WTC11 (cell line): ENCODE measurements at regions not wholly inside any gene's neighbourhood (a gene's known extent, or its start where the extent isn't known, plus 50 kb on each side); places are given as distances from the start of the nearest gene placed in this dataset.

ENCODE experiments used
- ATAC-seq: fragments of 200-7000 bp; cut with Tn5 transposase; 2 replicates; pipeline ENCODE4 v1.10.0; 2021; ENCODE audit warnings: mild to moderate bottlenecking, moderate library complexity
- CTCF ChIA-PET: fragments of 300-600 bp; sonication (Branson Sonifier 250); formaldehyde crosslinking; loops from one replicate; lab custom pipeline; 2021; ENCODE audit warnings: antibody characterized with exemption; lab: Charles Lee
- POLR2A ChIA-PET: fragments of 350-600 bp; sonication (Branson Sonifier 250); formaldehyde crosslinking; loops from one replicate; lab custom pipeline; 2021; ENCODE audit warnings: antibody characterized with exemption; lab: Charles Lee
- DNase-seq: peaks from one replicate; pipeline ENCODE4 v3.0.0; 2021; ENCODE audit warnings: low spot score
- H3K27ac Mint-ChIP-seq: 2 replicates; pipeline ENCODE4 v1.8.0; 2021; ENCODE audit warnings: mixed read lengths
- H3K27me3 Mint-ChIP-seq: 2 replicates; pipeline ENCODE4 v1.8.0; 2021; ENCODE audit warnings: low read depth, mild to moderate bottlenecking, moderate library complexity, mixed read lengths
- H3K36me3 Mint-ChIP-seq: 2 replicates; pipeline ENCODE4 v1.8.0; 2021; ENCODE audit warnings: mixed read lengths
- H3K4me1 Mint-ChIP-seq: 2 replicates; pipeline ENCODE4 v1.8.0; 2022; ENCODE audit warnings: mixed read lengths
- H3K4me3 Mint-ChIP-seq: 2 replicates; pipeline ENCODE4 v1.8.0; 2021; ENCODE audit warnings: mild to moderate bottlenecking, moderate library complexity, mixed read lengths
- H3K9me3 Mint-ChIP-seq: 2 replicates; pipeline ENCODE4 v1.8.0; 2021; ENCODE audit warnings: mixed read lengths
- CDX4 ChIP-seq: fragments of 250-450 bp; sonication (Bioruptor Pico); IDR thresholded peaks from 2 replicates; pipeline ENCODE4 v1.9.0; 2021; ENCODE audit warnings: moderate library complexity, mild to moderate bottlenecking, inconsistent platforms, borderline replicate concordance
- ELF4 ChIP-seq: sonication (generic); formaldehyde crosslinking; IDR thresholded peaks from 2 replicates; pipeline ENCODE4 v1.8.1; 2022; ENCODE audit warnings: low read depth, mild to moderate bottlenecking, moderate library complexity, missing genetic modification reagents
- ETV6 ChIP-seq: sonication (generic); formaldehyde crosslinking; IDR thresholded peaks from 2 replicates; pipeline ENCODE4 v1.8.1; 2022; ENCODE audit warnings: mild to moderate bottlenecking, missing genetic modification reagents
- FOXP1 ChIP-seq: sonication (generic); formaldehyde crosslinking; IDR thresholded peaks from 2 replicates; pipeline ENCODE4 v1.8.0; 2022; ENCODE audit warnings: missing genetic modification reagents, mild to moderate bottlenecking, moderate library complexity, borderline replicate concordance
- IRF2 ChIP-seq: sonication (generic); formaldehyde crosslinking; IDR thresholded peaks from 2 replicates; pipeline ENCODE4 v1.8.0; 2022; ENCODE audit warnings: low read depth, missing genetic modification reagents, borderline replicate concordance
- JUN ChIP-seq: sonication (generic); formaldehyde crosslinking; IDR thresholded peaks from 2 replicates; pipeline ENCODE4 v1.8.0; 2023; ENCODE audit warnings: mild to moderate bottlenecking, missing genetic modification reagents
- KAT7 ChIP-seq: sonication (generic); formaldehyde crosslinking; IDR thresholded peaks from 2 replicates; pipeline ENCODE4 v1.8.1; 2023; ENCODE audit warnings: missing genetic modification reagents, mild to moderate bottlenecking, borderline replicate concordance
- MLX ChIP-seq: sonication (generic); formaldehyde crosslinking; IDR thresholded peaks from 2 replicates; pipeline ENCODE4 v1.8.1; 2023; ENCODE audit warnings: mild to moderate bottlenecking, missing genetic modification reagents, moderate library complexity
- NR3C1 ChIP-seq: sonication (generic); formaldehyde crosslinking; conservative IDR thresholded peaks from 2 replicates; pipeline ENCODE4 v1.8.1; 2023; ENCODE audit warnings: low read depth, mild to moderate bottlenecking, missing genetic modification reagents
- OVOL2 ChIP-seq: fragments of 250-450 bp; sonication (Bioruptor Pico); IDR thresholded peaks from 2 replicates; pipeline ENCODE4 v1.9.0; 2021; ENCODE audit warnings: mild to moderate bottlenecking, borderline replicate concordance
- RORB ChIP-seq: fragments of 250-450 bp; sonication (Bioruptor Pico); IDR thresholded peaks from 2 replicates; pipeline ENCODE4 v1.9.0; 2021; ENCODE audit warnings: mild to moderate bottlenecking
- SMAD4 ChIP-seq: sonication (generic); formaldehyde crosslinking; IDR thresholded peaks from 2 replicates; pipeline ENCODE4 v1.8.0; 2022; ENCODE audit warnings: mild to moderate bottlenecking, missing genetic modification reagents
- SP1 ChIP-seq: sonication (generic); formaldehyde crosslinking; conservative IDR thresholded peaks from 2 replicates; pipeline ENCODE4 v1.8.1; 2022; ENCODE audit warnings: missing genetic modification reagents
- TCF7 ChIP-seq: sonication (generic); formaldehyde crosslinking; IDR thresholded peaks from 2 replicates; pipeline ENCODE4 v1.8.0; 2022; ENCODE audit warnings: mild to moderate bottlenecking, low read depth, missing genetic modification reagents, moderate library complexity
- TEAD1 ChIP-seq: sonication (generic); formaldehyde crosslinking; IDR thresholded peaks from 2 replicates; pipeline ENCODE4 v1.8.0; 2022; ENCODE audit warnings: mild to moderate bottlenecking, missing genetic modification reagents
- TEAD4 ChIP-seq: sonication (generic); formaldehyde crosslinking; IDR thresholded peaks from 2 replicates; pipeline ENCODE4 v1.8.0; 2022; ENCODE audit warnings: mild to moderate bottlenecking, missing genetic modification reagents
- TP53 ChIP-seq: sonication (generic); formaldehyde crosslinking; IDR thresholded peaks from 2 replicates; pipeline ENCODE4 v1.8.1; 2023; ENCODE audit warnings: mild to moderate bottlenecking, missing genetic modification reagents
- ZBTB21 ChIP-seq: sonication (generic); formaldehyde crosslinking; IDR thresholded peaks from 2 replicates; pipeline ENCODE4 v1.8.1; 2023; ENCODE audit warnings: mild to moderate bottlenecking, missing genetic modification reagents, borderline replicate concordance
- ZNF425 ChIP-seq: fragments of 250-450 bp; sonication (Bioruptor Pico); conservative IDR thresholded peaks from 2 replicates; pipeline ENCODE4 v1.9.0; 2021; ENCODE audit warnings: mild to moderate bottlenecking
- TF ChIP-seq, protein P1 (sequence below): fragments of 250-450 bp; sonication (Bioruptor Pico); IDR thresholded peaks from 2 replicates; pipeline ENCODE4 v1.9.0; 2021; ENCODE audit warnings: mild to moderate bottlenecking, borderline replicate concordance
- TF ChIP-seq, protein P2 (sequence below): sonication (generic); formaldehyde crosslinking; conservative IDR thresholded peaks from 2 replicates; pipeline ENCODE4 v1.8.1; 2022; ENCODE audit warnings: mild to moderate bottlenecking, missing genetic modification reagents
- TF ChIP-seq, protein P3 (sequence below): sonication (generic); formaldehyde crosslinking; IDR thresholded peaks from 2 replicates; pipeline ENCODE4 v1.8.1; 2023; ENCODE audit warnings: mild to moderate bottlenecking, missing genetic modification reagents, moderate library complexity

DNA sequence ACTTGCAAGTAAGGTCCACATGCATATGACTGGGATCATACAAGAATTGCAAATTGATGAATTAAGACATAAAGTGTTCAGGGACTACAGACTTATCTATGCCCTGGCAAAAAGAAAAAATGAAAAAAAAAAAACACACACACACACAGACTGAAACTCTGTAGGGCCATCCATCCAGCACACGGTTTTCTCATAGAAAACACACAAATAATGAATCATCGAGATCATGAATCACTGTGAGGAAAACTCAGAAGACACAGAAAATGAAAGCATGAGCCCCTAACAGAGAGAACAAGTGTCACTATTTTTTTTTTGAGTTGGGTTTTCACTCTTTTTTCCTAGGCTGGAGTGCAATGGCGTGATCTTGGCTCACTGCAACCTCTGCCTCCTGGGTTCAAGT is 185.2 kb downstream of the IRX2 start (continued):
- no peak for TF ChIP-seq OVOL2 (CRISPR knock-in tag)
- TF ChIP-seq, protein P1, sequence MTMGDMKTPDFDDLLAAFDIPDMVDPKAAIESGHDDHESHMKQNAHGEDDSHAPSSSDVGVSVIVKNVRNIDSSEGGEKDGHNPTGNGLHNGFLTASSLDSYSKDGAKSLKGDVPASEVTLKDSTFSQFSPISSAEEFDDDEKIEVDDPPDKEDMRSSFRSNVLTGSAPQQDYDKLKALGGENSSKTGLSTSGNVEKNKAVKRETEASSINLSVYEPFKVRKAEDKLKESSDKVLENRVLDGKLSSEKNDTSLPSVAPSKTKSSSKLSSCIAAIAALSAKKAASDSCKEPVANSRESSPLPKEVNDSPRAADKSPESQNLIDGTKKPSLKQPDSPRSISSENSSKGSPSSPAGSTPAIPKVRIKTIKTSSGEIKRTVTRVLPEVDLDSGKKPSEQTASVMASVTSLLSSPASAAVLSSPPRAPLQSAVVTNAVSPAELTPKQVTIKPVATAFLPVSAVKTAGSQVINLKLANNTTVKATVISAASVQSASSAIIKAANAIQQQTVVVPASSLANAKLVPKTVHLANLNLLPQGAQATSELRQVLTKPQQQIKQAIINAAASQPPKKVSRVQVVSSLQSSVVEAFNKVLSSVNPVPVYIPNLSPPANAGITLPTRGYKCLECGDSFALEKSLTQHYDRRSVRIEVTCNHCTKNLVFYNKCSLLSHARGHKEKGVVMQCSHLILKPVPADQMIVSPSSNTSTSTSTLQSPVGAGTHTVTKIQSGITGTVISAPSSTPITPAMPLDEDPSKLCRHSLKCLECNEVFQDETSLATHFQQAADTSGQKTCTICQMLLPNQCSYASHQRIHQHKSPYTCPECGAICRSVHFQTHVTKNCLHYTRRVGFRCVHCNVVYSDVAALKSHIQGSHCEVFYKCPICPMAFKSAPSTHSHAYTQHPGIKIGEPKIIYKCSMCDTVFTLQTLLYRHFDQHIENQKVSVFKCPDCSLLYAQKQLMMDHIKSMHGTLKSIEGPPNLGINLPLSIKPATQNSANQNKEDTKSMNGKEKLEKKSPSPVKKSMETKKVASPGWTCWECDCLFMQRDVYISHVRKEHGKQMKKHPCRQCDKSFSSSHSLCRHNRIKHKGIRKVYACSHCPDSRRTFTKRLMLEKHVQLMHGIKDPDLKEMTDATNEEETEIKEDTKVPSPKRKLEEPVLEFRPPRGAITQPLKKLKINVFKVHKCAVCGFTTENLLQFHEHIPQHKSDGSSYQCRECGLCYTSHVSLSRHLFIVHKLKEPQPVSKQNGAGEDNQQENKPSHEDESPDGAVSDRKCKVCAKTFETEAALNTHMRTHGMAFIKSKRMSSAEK, result no peak
- TF ChIP-seq TEAD1, result no peak
- no peak for TF ChIP-seq JUN (CRISPR knock-in tag)
- no peak for TF ChIP-seq SP1 (CRISPR knock-in tag)

DNA sequence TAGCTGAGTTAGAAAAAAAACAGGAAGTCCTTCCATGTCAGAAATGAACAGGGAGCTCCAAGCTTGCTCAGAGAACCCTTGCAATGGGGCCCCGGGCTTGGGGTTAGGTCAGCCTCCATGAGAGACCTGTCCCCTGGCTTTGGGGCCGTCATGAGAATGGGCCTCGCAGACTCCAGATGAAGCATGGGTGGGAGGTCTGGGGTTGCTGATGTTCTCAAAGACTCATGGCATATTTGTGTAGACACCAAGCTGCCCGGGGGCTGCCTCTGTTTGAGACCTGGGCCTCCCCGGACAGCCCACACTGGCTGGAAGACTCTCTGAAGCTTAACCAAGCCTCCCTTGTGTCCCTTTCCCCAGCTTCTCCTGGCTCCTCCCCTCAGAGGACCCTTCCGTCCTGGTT is 186.3 kb downstream of the IRX2 start:
- ChIA-PET CTCF (no interaction called here), POLR2A (no interaction called here)
- ATAC-seq, result no peak
- peaks cover 16% of the 10 kb centered on the region for H3K9me3 Mint-ChIP-seq
- peaks cover 20% of the 10 kb centered on the region for H3K27me3 Mint-ChIP-seq
- TF ChIP-seq, protein P2, sequence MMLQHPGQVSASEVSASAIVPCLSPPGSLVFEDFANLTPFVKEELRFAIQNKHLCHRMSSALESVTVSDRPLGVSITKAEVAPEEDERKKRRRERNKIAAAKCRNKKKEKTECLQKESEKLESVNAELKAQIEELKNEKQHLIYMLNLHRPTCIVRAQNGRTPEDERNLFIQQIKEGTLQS (CRISPR knock-in tag), result no peak
- no peak for TF ChIP-seq RORB (CRISPR knock-in tag)
- TF ChIP-seq SMAD4 (CRISPR knock-in tag), result no peak
- no peak for TF ChIP-seq FOXP1
- TF ChIP-seq ELF4 (CRISPR knock-in tag), result no peak
- TF ChIP-seq TCF7 (CRISPR knock-in tag), result no peak
- TF ChIP-seq ETV6 (CRISPR knock-in tag), result no peak
- no peak for TF ChIP-seq NR3C1 (CRISPR knock-in tag)
- no peak for TF ChIP-seq TP53 (CRISPR knock-in tag)
- TF ChIP-seq KAT7 (CRISPR knock-in tag), result no peak
- TF ChIP-seq, protein P3, sequence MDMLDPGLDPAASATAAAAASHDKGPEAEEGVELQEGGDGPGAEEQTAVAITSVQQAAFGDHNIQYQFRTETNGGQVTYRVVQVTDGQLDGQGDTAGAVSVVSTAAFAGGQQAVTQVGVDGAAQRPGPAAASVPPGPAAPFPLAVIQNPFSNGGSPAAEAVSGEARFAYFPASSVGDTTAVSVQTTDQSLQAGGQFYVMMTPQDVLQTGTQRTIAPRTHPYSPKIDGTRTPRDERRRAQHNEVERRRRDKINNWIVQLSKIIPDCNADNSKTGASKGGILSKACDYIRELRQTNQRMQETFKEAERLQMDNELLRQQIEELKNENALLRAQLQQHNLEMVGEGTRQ (CRISPR knock-in tag), result no peak
- TF ChIP-seq TEAD4 (CRISPR knock-in tag), result no peak
- no peak for TF ChIP-seq CDX4
- TF ChIP-seq MLX, result no peak
- TF ChIP-seq ZNF425 (CRISPR knock-in tag), result no peak
- TF ChIP-seq IRF2 (CRISPR knock-in tag), result no peak
- TF ChIP-seq ZBTB21 (CRISPR knock-in tag), result no peak
- no peak overlapping the region for H3K4me3 Mint-ChIP-seq
- peaks cover 3% of the 10 kb centered on the region for H3K4me1 Mint-ChIP-seq
- H3K36me3 Mint-ChIP-seq, result no peaks in the 10 kb centered on the region
- no peak for DNase-seq
- H3K27ac Mint-ChIP-seq, result no peak overlapping the region
